WTC11 (cell line): ENCODE measurements at regions not wholly inside any gene's neighbourhood (a gene's known extent, or its start where the extent isn't known, plus 50 kb on each side); places are given as distances from the start of the nearest gene placed in this dataset.

Source experiments
- ATF3 ChIP-seq: sonication (generic); formaldehyde crosslinking; conservative IDR thresholded peaks from 2 replicates; pipeline ENCODE4 v1.8.1; 2022; ENCODE audit warnings: mild to moderate bottlenecking, missing genetic modification reagents
- CTCF ChIP-seq: fragments of 200-600 bp; IDR thresholded peaks from 2 replicates; pipeline ENCODE4 v1.8.0; 2022; ENCODE audit warnings: antibody characterized with exemption
- MAX ChIP-seq: sonication (generic); formaldehyde crosslinking; IDR thresholded peaks from 2 replicates; pipeline ENCODE4 v1.8.0; 2022; ENCODE audit warnings: mild to moderate bottlenecking, missing genetic modification reagents
- ZNF317 ChIP-seq: sonication (generic); formaldehyde crosslinking; IDR thresholded peaks from 2 replicates; pipeline ENCODE4 v1.8.1; 2023; ENCODE audit warnings: low read depth, mild to moderate bottlenecking, moderate library complexity, missing genetic modification reagents, borderline replicate concordance
- ZSCAN18 ChIP-seq: fragments of 250-450 bp; sonication (Bioruptor Pico); IDR thresholded peaks from 2 replicates; pipeline ENCODE4 v2.1.2; 2022; ENCODE audit warnings: mild to moderate bottlenecking, moderate library complexity

- TF ChIP-seq CTCF (no peak), ATF3 (CRISPR knock-in tag) (no peak), ZNF317 (CRISPR knock-in tag) (no peak), MAX (CRISPR knock-in tag) (no peak), ZSCAN18 (CRISPR knock-in tag) (no peak)
These were observed 128.5 kb upstream of the TSPAN5 start for GRCh38 chr4:98786866-98787265.
